Activated naive CD4-positive, alpha-beta T cell treated with anti-CD3 and anti-CD28 coated beads for 36 hours (primary cell): ENCODE measurements at regions not wholly inside any gene's neighbourhood (a gene's known extent, or its start where the extent isn't known, plus 50 kb on each side); places are given as distances from the start of the nearest gene placed in this dataset.
"Not testable (repeated sequence)": the region's sequence is repeated elsewhere in the genome, so short reads cannot be mapped to it uniquely, and the experiment has no call there.

Experiments
- CTCF ChIA-PET: fragments of 350-600 bp; sonication (Branson Sonifier 250); formaldehyde crosslinking; loops from one replicate; lab custom pipeline; 2021; ENCODE audit warnings: antibody characterized with exemption; lab: Charles Lee
- DNase-seq: peaks from one replicate; pipeline ENCODE4 v3.0.0-alpha.2; 2020
- H3K27ac Mint-ChIP-seq: one replicate; pipeline ENCODE4 v1.8.0; 2021; ENCODE audit warnings: mild to moderate bottlenecking, mixed read lengths
- H3K27me3 Mint-ChIP-seq: one replicate; pipeline ENCODE4 v1.8.0; 2021; ENCODE audit warnings: low read depth, mixed read lengths
- H3K36me3 Mint-ChIP-seq: one replicate; pipeline ENCODE4 v1.8.0; 2021; ENCODE audit warnings: low read depth, mixed read lengths
- H3K4me1 Mint-ChIP-seq: one replicate; pipeline ENCODE4 v1.8.0; 2021; ENCODE audit warnings: low read depth, mixed read lengths
- H3K4me3 Mint-ChIP-seq: one replicate; pipeline ENCODE4 v1.8.0; 2021; ENCODE audit warnings: mild to moderate bottlenecking, moderate library complexity, mixed read lengths
- H3K9me3 Mint-ChIP-seq: one replicate; pipeline ENCODE4 v1.8.0; 2021; ENCODE audit warnings: mixed read lengths
- intact Hi-C: fragments of 100-400 bp; cut with micrococcal nuclease; formaldehyde crosslinking; loops from one replicate; pipeline ENCODE4 v1.15.1; 2023

GRCh38 chr6:169139179-169139971 is 114.3 kb downstream of the THBS2 start:
- H3K4me1 Mint-ChIP-seq, result no peaks in the 10 kb centered on the region
- H3K36me3 Mint-ChIP-seq, result no peaks in the 10 kb centered on the region
- DNase-seq, result no peak
- CTCF ChIA-PET, result no interaction called here
- H3K27me3 Mint-ChIP-seq, result peaks cover 8% of the 10 kb centered on the region
- no peak overlapping the region for H3K4me3 Mint-ChIP-seq
- H3K9me3 Mint-ChIP-seq, result peaks cover 1% of the 10 kb centered on the region
- no peak overlapping the region for H3K27ac Mint-ChIP-seq
- intact Hi-C loops, result no loop called here

GRCh38 chr6:169132352-169132940 is 121.2 kb downstream of the THBS2 start:
- Mint-ChIP-seq H3K4me3 (no peak overlapping the region), H3K9me3 (peaks cover under 1% of the 10 kb centered on the region), H3K27ac (no peak overlapping the region), H3K4me1 (no peaks in the 10 kb centered on the region), H3K27me3 (peaks cover 10% of the 10 kb centered on the region), H3K36me3 (no peaks in the 10 kb centered on the region)
- no peak for DNase-seq
- CTCF ChIA-PET, result no interaction called here
- intact Hi-C loops, result no loop called here

- no peak for DNase-seq
- Mint-ChIP-seq H3K36me3 (no peaks in the 10 kb centered on the region), H3K27ac (no peak overlapping the region), H3K4me3 (no peak overlapping the region), H3K9me3 (no peaks in the 10 kb centered on the region), H3K4me1 (no peaks in the 10 kb centered on the region), H3K27me3 (peaks cover 10% of the 10 kb centered on the region)
- intact Hi-C loops, result no loop called here
- CTCF ChIA-PET, result no interaction called here
These were observed 122.3 kb downstream of the THBS2 start for GRCh38 chr6:169131390-169131789.

- Mint-ChIP-seq H3K27me3 (peaks cover 10% of the 10 kb centered on the region), H3K36me3 (no peaks in the 10 kb centered on the region), H3K27ac (no peak overlapping the region), H3K4me3 (no peak overlapping the region), H3K9me3 (no peaks in the 10 kb centered on the region), H3K4me1 (no peaks in the 10 kb centered on the region)
- DNase-seq, result no peak
- CTCF ChIA-PET, result no interaction called here
- intact Hi-C loops, result no loop called here
These were observed 123.5 kb downstream of the THBS2 start for GRCh38 chr6:169130113-169130512.

DNA sequence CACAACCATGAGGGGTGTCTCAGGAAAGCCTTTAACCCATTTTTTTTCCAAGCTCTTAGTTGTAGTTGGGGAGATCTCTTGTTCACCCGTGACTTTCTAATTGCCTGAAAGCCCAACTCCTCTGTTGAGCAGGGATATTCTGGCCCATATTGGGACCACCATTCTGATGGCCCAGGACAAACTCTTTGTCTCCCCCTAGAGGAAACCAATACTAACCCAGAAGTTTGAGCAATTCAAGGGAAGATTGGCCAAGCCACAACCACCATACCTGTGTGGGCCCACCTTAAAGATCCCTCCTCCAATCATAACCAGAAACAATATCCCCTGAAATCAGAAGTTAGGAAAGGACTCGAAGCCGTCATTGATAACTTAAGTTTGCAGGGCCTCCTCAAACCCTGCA is 132.6 kb downstream of the THBS2 start:
- CTCF ChIA-PET, result no interaction called here
- intact Hi-C loops, result no loop called here

GRCh38 chr6:169119669-169120068 is 134.0 kb downstream of the THBS2 start:
- DNase-seq, result no peak
- H3K36me3 Mint-ChIP-seq, result no peaks in the 10 kb centered on the region
- H3K4me3 Mint-ChIP-seq, result no peak overlapping the region
- CTCF ChIA-PET, result interaction anchor here (0.8 kb wide), 1 partner anchor 77 kb away, joined by 3 read pairs; no protein-coding TSS in a partner anchor
- peaks cover 8% of the 10 kb centered on the region for H3K27me3 Mint-ChIP-seq
- no peak overlapping the region for H3K27ac Mint-ChIP-seq
- no peaks in the 10 kb centered on the region for H3K9me3 Mint-ChIP-seq
- intact Hi-C loops, result no loop called here
- no peaks in the 10 kb centered on the region for H3K4me1 Mint-ChIP-seq

More for the DNA sequence above, 132.6 kb downstream of the THBS2 start:
- no peak for DNase-seq
- no peak overlapping the region for H3K4me3 Mint-ChIP-seq
- H3K4me1 Mint-ChIP-seq, result no peaks in the 10 kb centered on the region
- no peaks in the 10 kb centered on the region for H3K9me3 Mint-ChIP-seq
- H3K27me3 Mint-ChIP-seq, result peaks cover 8% of the 10 kb centered on the region
- no peaks in the 10 kb centered on the region for H3K36me3 Mint-ChIP-seq
- H3K27ac Mint-ChIP-seq, result no peak overlapping the region

DNA sequence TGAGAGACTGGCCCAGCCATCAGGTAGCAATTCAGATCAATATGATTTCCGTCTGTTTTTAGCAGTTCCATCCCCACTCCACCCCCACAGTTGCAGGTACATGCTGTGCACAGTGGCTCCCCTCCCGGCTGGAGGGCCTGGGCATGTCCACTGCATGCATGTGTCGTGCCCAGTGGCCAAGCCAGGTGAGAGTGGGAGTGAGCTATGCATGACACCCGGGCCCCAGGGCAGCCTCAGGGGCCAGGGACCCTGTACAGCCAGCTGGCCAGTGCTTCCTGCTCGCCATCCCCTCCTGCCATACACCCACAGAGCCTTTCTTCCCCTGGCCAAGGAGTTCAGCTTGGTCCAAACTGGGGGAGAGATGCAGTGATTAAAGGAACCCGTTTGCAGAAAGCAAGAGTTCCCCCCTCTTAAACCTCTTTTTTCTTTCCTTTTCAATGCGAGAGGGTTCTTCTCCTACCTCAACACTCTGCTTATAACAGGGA is 135.3 kb downstream of the THBS2 start:
- H3K27me3 Mint-ChIP-seq, result peaks cover 8% of the 10 kb centered on the region
- CTCF ChIA-PET, result no interaction called here
- intact Hi-C loops, result no loop called here
- H3K4me3 Mint-ChIP-seq, result no peak overlapping the region
- DNase-seq, result no peak
- no peaks in the 10 kb centered on the region for H3K36me3 Mint-ChIP-seq
- H3K27ac Mint-ChIP-seq, result no peak overlapping the region
- no peaks in the 10 kb centered on the region for H3K9me3 Mint-ChIP-seq
- H3K4me1 Mint-ChIP-seq, result no peaks in the 10 kb centered on the region

DNA sequence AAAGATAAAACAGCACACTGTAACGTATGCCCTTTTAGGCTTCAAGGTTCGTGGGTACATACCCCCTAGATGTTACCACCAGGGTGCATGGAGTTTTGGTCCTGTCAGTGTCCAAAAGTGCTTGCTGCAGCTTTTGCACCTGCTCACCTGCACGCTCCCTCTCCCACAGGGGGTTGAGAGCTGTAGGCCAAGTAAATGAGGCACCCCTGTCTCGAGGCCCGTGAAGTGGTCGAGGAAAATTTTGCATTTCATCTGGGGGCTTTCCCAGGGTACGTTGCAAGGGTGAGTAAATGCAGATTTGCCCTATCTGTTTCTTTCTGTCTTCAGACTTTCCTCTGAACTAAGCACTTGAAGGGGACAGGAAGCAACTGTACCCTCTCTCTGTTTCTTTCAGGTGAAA is 136.0 kb downstream of the THBS2 start:
- DNase-seq, result no peak
- H3K9me3 Mint-ChIP-seq, result no peaks in the 10 kb centered on the region
- H3K4me1 Mint-ChIP-seq, result peaks cover 3% of the 10 kb centered on the region
- H3K36me3 Mint-ChIP-seq, result no peaks in the 10 kb centered on the region
- no peak overlapping the region for H3K27ac Mint-ChIP-seq
- CTCF ChIA-PET, result no interaction called here
- intact Hi-C loops, result no loop called here
- H3K27me3 Mint-ChIP-seq, result peaks cover 5% of the 10 kb centered on the region
- no peak overlapping the region for H3K4me3 Mint-ChIP-seq

DNA sequence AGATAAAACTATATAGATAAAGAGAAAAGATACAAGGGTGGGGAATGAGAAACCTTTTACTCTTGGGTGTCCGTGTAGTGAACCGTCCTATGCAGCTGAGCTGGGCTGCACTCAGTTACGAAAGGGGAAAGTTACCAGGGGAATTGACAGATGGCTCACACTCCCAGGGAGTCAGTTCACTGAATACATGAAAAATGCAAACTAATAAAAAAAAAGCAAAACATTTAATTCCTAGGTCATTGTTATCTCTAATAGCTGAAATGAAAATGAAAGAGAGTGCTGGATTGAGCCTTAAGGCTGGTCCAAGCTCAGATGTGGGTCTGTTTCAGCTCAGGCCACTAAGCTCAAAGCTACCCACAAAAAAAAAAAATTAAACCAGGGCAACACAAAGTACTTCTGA is 138.0 kb downstream of the THBS2 start:
- no peak overlapping the region for H3K27ac Mint-ChIP-seq
- CTCF ChIA-PET, result interaction anchor here (0.6 kb wide), 1 partner anchor 97 kb away, joined by 3 read pairs; no protein-coding TSS in a partner anchor
- peaks cover 4% of the 10 kb centered on the region for H3K4me1 Mint-ChIP-seq
- H3K27me3 Mint-ChIP-seq, result no peaks in the 10 kb centered on the region
- no peaks in the 10 kb centered on the region for H3K9me3 Mint-ChIP-seq
- H3K36me3 Mint-ChIP-seq, result no peaks in the 10 kb centered on the region
- no peak for DNase-seq
- intact Hi-C loops, result no loop called here
- H3K4me3 Mint-ChIP-seq, result no peak overlapping the region

DNA sequence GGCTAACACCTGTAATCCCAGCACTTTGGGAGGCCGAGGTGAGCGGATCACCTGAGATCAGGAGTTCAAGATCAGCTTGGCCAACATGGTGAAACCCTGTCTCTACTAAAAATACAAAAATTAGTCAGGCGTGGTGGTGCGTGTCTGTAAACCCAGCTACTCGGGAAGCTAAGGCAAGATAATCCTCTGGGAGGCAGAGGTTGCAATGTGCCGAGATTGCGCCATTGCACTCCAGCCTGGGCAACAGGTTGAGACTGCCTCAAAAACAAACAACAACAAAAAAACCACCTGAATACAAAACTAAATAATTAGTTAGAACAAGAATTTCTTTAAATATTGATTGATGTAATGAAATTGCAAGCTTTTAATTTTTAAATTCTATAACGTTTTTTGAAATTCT is 139.0 kb downstream of the THBS2 start:
- DNase-seq, H3K4me1 Mint-ChIP-seq, H3K27ac Mint-ChIP-seq, H3K9me3 Mint-ChIP-seq, H3K27me3 Mint-ChIP-seq, intact Hi-C loops, H3K36me3 Mint-ChIP-seq, H3K4me3 Mint-ChIP-seq: not testable (repeated sequence)
- CTCF ChIA-PET, result interaction anchor here (0.6 kb wide), 1 partner anchor 577 kb away, joined by 3 read pairs; no protein-coding TSS in a partner anchor

GRCh38 chr6:169112483-169113320 is 140.9 kb downstream of the THBS2 start:
- Mint-ChIP-seq H3K36me3 (peaks cover 2% of the 10 kb centered on the region), H3K4me1 (peaks cover 4% of the 10 kb centered on the region), H3K4me3 (no peak overlapping the region), H3K27ac (no peak overlapping the region), H3K27me3 (peaks cover 2% of the 10 kb centered on the region), H3K9me3 (peaks cover 10% of the 10 kb centered on the region)
- no peak for DNase-seq
- CTCF ChIA-PET, result interaction anchor here (1.0 kb wide), 2 partner anchors 9 to 11 kb away, joined by 3 read pairs; no protein-coding TSS in a partner anchor
- intact Hi-C loops, result no loop called here

DNA sequence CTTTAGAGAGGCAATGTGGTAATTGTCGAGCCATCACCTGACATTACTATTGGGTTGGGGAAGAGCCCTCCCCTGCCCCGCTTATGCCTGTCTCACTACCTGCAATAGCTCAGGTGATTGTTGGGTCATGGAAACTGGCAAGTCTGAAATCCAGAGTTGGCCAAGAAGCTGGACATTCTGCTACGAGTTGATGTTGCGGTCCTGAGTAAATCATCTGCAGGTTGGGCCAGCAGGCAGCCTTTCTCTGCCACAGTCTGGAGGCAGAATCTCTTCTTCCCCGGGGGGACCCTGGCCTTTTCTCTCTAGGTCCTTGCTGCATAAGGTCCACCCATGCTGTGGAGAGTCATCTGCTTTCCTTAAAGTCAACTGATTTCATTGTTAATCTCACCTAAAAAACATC is 142.4 kb downstream of the THBS2 start:
- H3K36me3 Mint-ChIP-seq, result peaks cover 2% of the 10 kb centered on the region
- H3K4me1 Mint-ChIP-seq, result peaks cover 4% of the 10 kb centered on the region
- intact Hi-C loops, result no loop called here
- CTCF ChIA-PET, result no interaction called here
- H3K9me3 Mint-ChIP-seq, result peaks cover 10% of the 10 kb centered on the region
- H3K4me3 Mint-ChIP-seq, result no peak overlapping the region
- H3K27ac Mint-ChIP-seq, result no peak overlapping the region
- H3K27me3 Mint-ChIP-seq, result peaks cover 5% of the 10 kb centered on the region
- no peak for DNase-seq
